ENCODE measurements at regions not wholly inside any gene's neighbourhood (a gene's known extent, or its start where the extent isn't known, plus 50 kb on each side); places are given as distances from the start of the nearest gene placed in this dataset.

- TF ChIP-seq, protein P1, sequence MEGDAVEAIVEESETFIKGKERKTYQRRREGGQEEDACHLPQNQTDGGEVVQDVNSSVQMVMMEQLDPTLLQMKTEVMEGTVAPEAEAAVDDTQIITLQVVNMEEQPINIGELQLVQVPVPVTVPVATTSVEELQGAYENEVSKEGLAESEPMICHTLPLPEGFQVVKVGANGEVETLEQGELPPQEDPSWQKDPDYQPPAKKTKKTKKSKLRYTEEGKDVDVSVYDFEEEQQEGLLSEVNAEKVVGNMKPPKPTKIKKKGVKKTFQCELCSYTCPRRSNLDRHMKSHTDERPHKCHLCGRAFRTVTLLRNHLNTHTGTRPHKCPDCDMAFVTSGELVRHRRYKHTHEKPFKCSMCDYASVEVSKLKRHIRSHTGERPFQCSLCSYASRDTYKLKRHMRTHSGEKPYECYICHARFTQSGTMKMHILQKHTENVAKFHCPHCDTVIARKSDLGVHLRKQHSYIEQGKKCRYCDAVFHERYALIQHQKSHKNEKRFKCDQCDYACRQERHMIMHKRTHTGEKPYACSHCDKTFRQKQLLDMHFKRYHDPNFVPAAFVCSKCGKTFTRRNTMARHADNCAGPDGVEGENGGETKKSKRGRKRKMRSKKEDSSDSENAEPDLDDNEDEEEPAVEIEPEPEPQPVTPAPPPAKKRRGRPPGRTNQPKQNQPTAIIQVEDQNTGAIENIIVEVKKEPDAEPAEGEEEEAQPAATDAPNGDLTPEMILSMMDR (IDR thresholded peaks at IDR 0.05) = no peak
- TF ChIP-seq POLR2A (IDR thresholded peaks at IDR 0.05; ENCODE audit: low read depth) (no peak), POLR2AphosphoS5 (IDR thresholded peaks at IDR 0.05) (no peak)
These were observed 63.7 kb downstream of the PRR18 start for GRCh38 chr6:166244353-166245045.
